Activated T-cell treated with anti-CD3 and anti-CD28 coated beads, Interleukin-2, amount 50 U/mL, for 72 hours (primary cell): ENCODE measurements at regions not wholly inside any gene's neighbourhood (a gene's known extent, or its start where the extent isn't known, plus 50 kb on each side); places are given as distances from the start of the nearest gene placed in this dataset.
"Not testable (repeated sequence)": the region's sequence is repeated elsewhere in the genome, so short reads cannot be mapped to it uniquely, and the experiment has no call there.

Source experiments
- ATAC-seq, 2 donors: fragments of 150-1000 bp; cut with Tn5 transposase; replicated peaks in 1 of 2; 2 replicates each; pipeline ENCODE4 v1.10.0; 2021; ENCODE audit warnings: moderate library complexity in 2 of 2, mild to moderate bottlenecking in 1 of 2
- DNase-seq, 2 donors: peaks; one replicate each; pipeline ENCODE4 v3.0.0; 2021 to 2022; ENCODE audit warnings: mixed read lengths in 1 of 2
- H3K27ac Mint-ChIP-seq: one replicate; pipeline ENCODE4 v1.8.0; 2022; ENCODE audit warnings: mild to moderate bottlenecking, moderate library complexity, mixed read lengths
- H3K27me3 Mint-ChIP-seq: one replicate; pipeline ENCODE4 v1.8.0; 2022; ENCODE audit warnings: low read depth, mixed read lengths
- H3K36me3 Mint-ChIP-seq, 2 donors: one replicate each; pipeline ENCODE4 v1.8.0; 2022; ENCODE audit warnings: mixed read lengths in 2 of 2, mild to moderate bottlenecking in 1 of 2; ENCODE audit not compliant: insufficient read depth in 2 of 2
- H3K4me1 Mint-ChIP-seq: one replicate; pipeline ENCODE4 v1.8.0; 2022; ENCODE audit warnings: low read depth, mixed read lengths
- H3K4me3 Mint-ChIP-seq, 2 donors: one replicate each; pipeline ENCODE4 v1.8.0; 2022; ENCODE audit warnings: mild to moderate bottlenecking in 2 of 2, mixed read lengths in 2 of 2, moderate library complexity in 2 of 2
- H3K9me3 Mint-ChIP-seq, 2 donors: one replicate each; pipeline ENCODE4 v1.8.0; 2022; ENCODE audit warnings: mixed read lengths in 2 of 2

- H3K27me3 Mint-ChIP-seq, result no peaks in the 10 kb centered on the region
- DNase-seq (no peak), ATAC-seq (no peak)
- H3K4me1 Mint-ChIP-seq, result no peaks in the 10 kb centered on the region
- H3K9me3 Mint-ChIP-seq, result peaks cover 3% of the 10 kb centered on the region in 2 donors
- H3K4me3 Mint-ChIP-seq, result no peak overlapping the region
- H3K27ac Mint-ChIP-seq, result no peak overlapping the region
- H3K36me3 Mint-ChIP-seq, result no peaks in the 10 kb centered on the region
Observed at GRCh38 chr2:234898534-234899053, 53.2 kb upstream of the SH3BP4 start.

GRCh38 chr2:234888442-234888841, 63.4 kb upstream of the SH3BP4 start:
- H3K4me1 Mint-ChIP-seq, H3K9me3 Mint-ChIP-seq, ATAC-seq, H3K27ac Mint-ChIP-seq, H3K27me3 Mint-ChIP-seq, DNase-seq, H3K36me3 Mint-ChIP-seq: not testable (repeated sequence)
- H3K4me3 Mint-ChIP-seq, result peak overlapping the region; percentile 53 to 60

GRCh38 chr2:234887195-234887594, 64.6 kb upstream of the SH3BP4 start:
- H3K36me3 Mint-ChIP-seq, result peaks cover 0 to 1% of the 10 kb centered on the region in 2 donors
- no peak overlapping the region for H3K27ac Mint-ChIP-seq
- peaks cover 2 to 3% of the 10 kb centered on the region in 2 donors for H3K9me3 Mint-ChIP-seq
- DNase-seq (no peak), ATAC-seq (no peak)
- no peaks in the 10 kb centered on the region for H3K27me3 Mint-ChIP-seq
- H3K4me1 Mint-ChIP-seq, result peaks cover 5% of the 10 kb centered on the region
- H3K4me3 Mint-ChIP-seq, result peak overlapping the region in 1 of 2 donors; percentile 60

GRCh38 chr2:234885886-234886285, 65.9 kb upstream of the SH3BP4 start:
- no peak for ATAC-seq
- Mint-ChIP-seq H3K27me3 (no peaks in the 10 kb centered on the region), H3K36me3 (peaks cover 0 to 1% of the 10 kb centered on the region in 2 donors), H3K4me1 (peaks cover 12% of the 10 kb centered on the region), H3K9me3 (peaks cover 2 to 3% of the 10 kb centered on the region in 2 donors), H3K4me3 (no peak overlapping the region), H3K27ac (no peak overlapping the region)
- no peak for DNase-seq

GRCh38 chr2:234885118-234885517, 66.7 kb upstream of the SH3BP4 start:
- ATAC-seq (no peak), DNase-seq (no peak)
- Mint-ChIP-seq H3K4me3 (no peak overlapping the region), H3K4me1 (peaks cover 17% of the 10 kb centered on the region), H3K27me3 (no peaks in the 10 kb centered on the region), H3K27ac (no peak overlapping the region), H3K36me3 (peaks cover 0 to 1% of the 10 kb centered on the region in 2 donors), H3K9me3 (peaks cover 1 to 3% of the 10 kb centered on the region in 2 donors)

GRCh38 chr2:234884591-234884990, 67.2 kb upstream of the SH3BP4 start:
- H3K4me1 Mint-ChIP-seq, result peaks cover 22% of the 10 kb centered on the region
- H3K4me3 Mint-ChIP-seq, result no peak overlapping the region

GRCh38 chr2:234881413-234882241, 70.2 kb upstream of the SH3BP4 start:
- peaks cover under 1% of the 10 kb centered on the region for H3K27me3 Mint-ChIP-seq
- DNase-seq (peak; percentile 64 to 71), ATAC-seq (peak; percentile 66 to 68)
- no peak overlapping the region for H3K27ac Mint-ChIP-seq
- H3K4me1 Mint-ChIP-seq, result peaks cover 22% of the 10 kb centered on the region
- peak overlapping the region in 1 of 2 donors; percentile 37 for H3K4me3 Mint-ChIP-seq
- peaks cover 0 to 5% of the 10 kb centered on the region in 2 donors for H3K36me3 Mint-ChIP-seq
- peaks cover 2 to 3% of the 10 kb centered on the region in 2 donors for H3K9me3 Mint-ChIP-seq

More at GRCh38 chr2:234884591-234884990, 67.2 kb upstream of the SH3BP4 start:
- DNase-seq, result no peak
- Mint-ChIP-seq H3K27me3 (no peaks in the 10 kb centered on the region), H3K9me3 (peaks cover 0 to 3% of the 10 kb centered on the region in 2 donors), H3K27ac (no peak overlapping the region), H3K36me3 (peaks cover 0 to 1% of the 10 kb centered on the region in 2 donors)
- ATAC-seq, result no peak

GRCh38 chr2:234880551-234881211, 71.1 kb upstream of the SH3BP4 start:
- DNase-seq, result peak; percentile 34 to 47

GRCh38 chr2:234879671-234880455, 72.0 kb upstream of the SH3BP4 start:
- H3K4me1 Mint-ChIP-seq, result peaks cover 22% of the 10 kb centered on the region
- no peak overlapping the region for H3K4me3 Mint-ChIP-seq
- peaks cover 2 to 6% of the 10 kb centered on the region in 2 donors for H3K9me3 Mint-ChIP-seq
- peaks cover 10% of the 10 kb centered on the region for H3K27me3 Mint-ChIP-seq
- peaks cover 0 to 5% of the 10 kb centered on the region in 2 donors for H3K36me3 Mint-ChIP-seq
- H3K27ac Mint-ChIP-seq, result no peak overlapping the region
- DNase-seq (no peak), ATAC-seq (peak; percentile 39 to 56)

More at GRCh38 chr2:234880551-234881211, 71.1 kb upstream of the SH3BP4 start:
- Mint-ChIP-seq H3K36me3 (peaks cover 0 to 5% of the 10 kb centered on the region in 2 donors), H3K27ac (no peak overlapping the region), H3K27me3 (peaks cover 10% of the 10 kb centered on the region), H3K4me1 (peaks cover 22% of the 10 kb centered on the region), H3K9me3 (peaks cover 2 to 6% of the 10 kb centered on the region in 2 donors), H3K4me3 (peak overlapping the region; percentile 15 to 48)
- peak; percentile 94 to 97 for ATAC-seq

- peaks cover 0 to 10% of the 10 kb centered on the region in 2 donors for H3K36me3 Mint-ChIP-seq
- H3K4me1 Mint-ChIP-seq, result peaks cover 17% of the 10 kb centered on the region
- not testable (repeated sequence) for ATAC-seq, H3K9me3 Mint-ChIP-seq, DNase-seq, H3K4me3 Mint-ChIP-seq, H3K27ac Mint-ChIP-seq
- peaks cover 16% of the 10 kb centered on the region for H3K27me3 Mint-ChIP-seq
Observed at GRCh38 chr2:234876621-234877020, 75.2 kb upstream of the SH3BP4 start.

- Mint-ChIP-seq H3K27me3 (peaks cover 16% of the 10 kb centered on the region), H3K4me1 (no peaks in the 10 kb centered on the region), H3K4me3 (no peak overlapping the region), H3K27ac (peak overlapping the region; percentile 48), H3K9me3 (peaks cover 2 to 9% of the 10 kb centered on the region in 2 donors), H3K36me3 (peaks cover 0 to 10% of the 10 kb centered on the region in 2 donors)
- DNase-seq, result no peak
- no peak for ATAC-seq
Observed at GRCh38 chr2:234874347-234875046, 77.3 kb upstream of the SH3BP4 start.

GRCh38 chr2:234873828-234874173, 78.0 kb upstream of the SH3BP4 start:
- Mint-ChIP-seq H3K27ac (no peak overlapping the region), H3K27me3 (peaks cover 16% of the 10 kb centered on the region), H3K4me3 (no peak overlapping the region), H3K36me3 (peaks cover 0 to 10% of the 10 kb centered on the region in 2 donors), H3K4me1 (no peaks in the 10 kb centered on the region), H3K9me3 (peaks cover 2 to 9% of the 10 kb centered on the region in 2 donors)
- no peak for DNase-seq
- ATAC-seq, result no peak
